Upper lobe of left lung (tissue), 6 donors: ENCODE measurements at regions not wholly inside any gene's neighbourhood (a gene's known extent, or its start where the extent isn't known, plus 50 kb on each side); places are given as distances from the start of the nearest gene placed in this dataset.

ENCODE experiments used
- ATAC-seq, 2 donors: fragments of 200-7000 bp; cut with Tn5 transposase; one replicate each; pipeline ENCODE4 v1.9.1; 2022; ENCODE audit warnings: mild to moderate bottlenecking in 2 of 2, moderate library complexity in 2 of 2; ENCODE audit not compliant: low FRiP score in 2 of 2
- DNase-seq, 2 donors: peaks; one replicate each; pipeline ENCODE4 v3.0.0-alpha.2; 2019 to 2020
- H3K27ac ChIP-seq, 4 donors: fragments of 200-600 bp; sonication (generic); one replicate each; pipeline ENCODE4 v1.5.1; 2016 to 2019
- H3K27me3 ChIP-seq, 4 donors: fragments of 200-600 bp; sonication (generic); one replicate each; pipeline ENCODE4 v1.5.1; 2017 to 2019
- H3K36me3 ChIP-seq, 4 donors: fragments of 200-600 bp; sonication (generic); one replicate each; pipeline ENCODE4 v1.5.1; 2016 to 2019
- H3K4me1 ChIP-seq, 4 donors: fragments of 200-600 bp; sonication (generic); one replicate each; pipeline ENCODE4 v1.5.1; 2018 to 2019
- H3K4me3 ChIP-seq, 4 donors: fragments of 200-600 bp; sonication (generic); one replicate each; pipeline ENCODE4 v1.5.1; 2017 to 2019; ENCODE audit warnings: mild to moderate bottlenecking in 2 of 4, moderate library complexity in 1 of 4
- H3K9me3 ChIP-seq, 4 donors: fragments of 200-600 bp; sonication (generic); one replicate each; pipeline ENCODE4 v1.5.1; 2018 to 2019
- CTCF ChIP-seq, 6 experiments: fragments of 450-650 bp in 4 of 6; fragments of 200-600 bp in 2 of 6; sonication (generic) in 2 of 6; IDR thresholded peaks; one replicate each; pipeline ENCODE4 v1.5.1; 2016 to 2019; ENCODE audit warnings: antibody characterized with exemption in 6 of 6
- EP300 ChIP-seq, 4 donors: sonication (generic); formaldehyde crosslinking; IDR thresholded peaks; one replicate each; pipeline ENCODE4 v1.5.1; 2017; ENCODE audit warnings: antibody characterized with exemption in 4 of 4, control low read depth in 2 of 4
- POLR2A ChIP-seq, 4 donors: fragments of 450-650 bp; IDR thresholded peaks; one replicate each; pipeline ENCODE4 v1.5.1; 2016 to 2017; ENCODE audit warnings: antibody characterized with exemption in 4 of 4, mild to moderate bottlenecking in 2 of 4
- POLR2AphosphoS5 ChIP-seq, 2 donors: sonication (generic); formaldehyde crosslinking; IDR thresholded peaks; one replicate each; pipeline ENCODE4 v1.5.1; 2017; ENCODE audit warnings: antibody characterized with exemption in 2 of 2
- WGBS, 2 donors: methylation state at CpG; one replicate each; pipeline ENCODE4 v1.1.5; 2017 to 2018; 5-methylcytosine and 5-hydroxymethylcytosine counted together
- donor health status: DM: no; HTN: no; CAD: no; lungs with moderate emphysema.
- donor health status: DM: no; HTN: yes; CAD: no; lungs with severe emphysema.

- Histone ChIP-seq H3K27ac (no peak overlapping the region), H3K4me3 (no peak overlapping the region), H3K9me3 (no peaks in the 10 kb centered on the region), H3K36me3 (no peaks in the 10 kb centered on the region), H3K4me1 (no peaks in the 10 kb centered on the region), H3K27me3 (no peaks in the 10 kb centered on the region)
- ATAC-seq (no peak), DNase-seq (no peak)
- TF ChIP-seq POLR2A (IDR thresholded peaks at IDR 0.05), result no peak
- TF ChIP-seq CTCF (IDR thresholded peaks at IDR 0.05), result no peak
- no peak for TF ChIP-seq POLR2AphosphoS5 (IDR thresholded peaks at IDR 0.05)
- no peak for TF ChIP-seq EP300 (IDR thresholded peaks at IDR 0.05)
- 61 to 64% methylated on average over 2 of the region's 2 CpGs for WGBS, 2 donors
Observed at GRCh38 chr3:191123946-191124345, 75.1 kb upstream of the OSTN start.

- TF ChIP-seq EP300 (IDR thresholded peaks at IDR 0.05) (no peak), CTCF (IDR thresholded peaks at IDR 0.05) (no peak), POLR2A (IDR thresholded peaks at IDR 0.05) (no peak), POLR2AphosphoS5 (IDR thresholded peaks at IDR 0.05) (no peak)
- Histone ChIP-seq H3K4me1 (no peaks in the 10 kb centered on the region), H3K9me3 (no peaks in the 10 kb centered on the region), H3K27ac (no peak overlapping the region), H3K36me3 (no peaks in the 10 kb centered on the region), H3K4me3 (no peak overlapping the region), H3K27me3 (no peaks in the 10 kb centered on the region)
- DNase-seq (no peak), ATAC-seq (no peak)
Observed at GRCh38 chr3:191123231-191123630, 75.8 kb upstream of the OSTN start.

- no peak for ATAC-seq
- Histone ChIP-seq H3K4me3 (no peak overlapping the region), H3K27ac (no peak overlapping the region), H3K36me3 (no peaks in the 10 kb centered on the region), H3K27me3 (no peaks in the 10 kb centered on the region), H3K9me3 (no peaks in the 10 kb centered on the region), H3K4me1 (no peaks in the 10 kb centered on the region)
- WGBS, 2 donors, result 58 to 59% methylated on average over 2 of the region's 2 CpGs
- DNase-seq, result no peak
- TF ChIP-seq CTCF (IDR thresholded peaks at IDR 0.05) (no peak), POLR2A (IDR thresholded peaks at IDR 0.05) (no peak), EP300 (IDR thresholded peaks at IDR 0.05) (no peak), POLR2AphosphoS5 (IDR thresholded peaks at IDR 0.05) (no peak)
Observed at GRCh38 chr3:191120447-191121298, 78.4 kb upstream of the OSTN start.

- Histone ChIP-seq H3K27me3 (no peaks in the 10 kb centered on the region), H3K4me3 (no peak overlapping the region), H3K36me3 (no peaks in the 10 kb centered on the region), H3K27ac (no peak overlapping the region), H3K4me1 (no peaks in the 10 kb centered on the region), H3K9me3 (no peaks in the 10 kb centered on the region)
- DNase-seq (no peak), ATAC-seq (no peak)
- no peak for TF ChIP-seq EP300 (IDR thresholded peaks at IDR 0.05)
- TF ChIP-seq CTCF (IDR thresholded peaks at IDR 0.05), result no peak
- TF ChIP-seq POLR2A (IDR thresholded peaks at IDR 0.05), result no peak
- TF ChIP-seq POLR2AphosphoS5 (IDR thresholded peaks at IDR 0.05), result no peak
- 82 to 93% methylated on average over 3 of the region's 3 CpGs for WGBS, 2 donors
Observed at GRCh38 chr3:191119415-191120295, 79.4 kb upstream of the OSTN start.
